SU-DHL-6 (cell line): ENCODE measurements at regions not wholly inside any gene's neighbourhood (a gene's known extent, or its start where the extent isn't known, plus 50 kb on each side); places are given as distances from the start of the nearest gene placed in this dataset.

Source experiments
- EZH2phosphoT487 ChIP-seq: fragments of 200-600 bp; sonication (generic), shearing (Covaris generic); conservative IDR thresholded peaks from 2 replicates; pipeline ENCODE4 v1.6.1; 2018; ENCODE audit warnings: mild to moderate bottlenecking, antibody characterized with exemption, low read length, moderate library complexity, mixed read lengths
- TF ChIP-seq, protein P1 (sequence below): fragments of 200-600 bp; sonication (generic); IDR thresholded peaks from one replicate; pipeline ENCODE4 v1.5.1; 2017; ENCODE audit warnings: antibody characterized with exemption, mild to moderate bottlenecking, low read length, moderate library complexity; ENCODE audit not compliant: insufficient read depth, poor library complexity, severe bottlenecking

DNA sequence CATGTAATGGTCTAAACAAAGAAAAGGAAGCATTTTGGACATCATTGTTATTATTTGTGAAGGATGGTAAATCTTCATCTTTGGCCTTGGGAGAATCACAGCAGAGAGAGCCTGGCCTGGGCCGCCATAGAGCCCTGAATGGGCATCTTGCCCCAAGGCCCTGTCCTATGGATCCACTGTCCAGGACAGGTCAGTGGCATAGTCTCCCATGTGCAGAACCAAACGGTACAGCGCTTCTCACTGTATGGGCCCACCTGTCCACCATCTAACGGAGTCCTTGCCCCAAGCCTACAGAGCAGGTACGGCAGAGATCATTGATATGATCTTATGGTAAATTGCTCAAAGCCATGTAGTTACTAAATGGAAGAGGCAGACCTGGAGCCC is 185.7 kb downstream of the FOXD2 start:
- TF ChIP-seq, protein P1, sequence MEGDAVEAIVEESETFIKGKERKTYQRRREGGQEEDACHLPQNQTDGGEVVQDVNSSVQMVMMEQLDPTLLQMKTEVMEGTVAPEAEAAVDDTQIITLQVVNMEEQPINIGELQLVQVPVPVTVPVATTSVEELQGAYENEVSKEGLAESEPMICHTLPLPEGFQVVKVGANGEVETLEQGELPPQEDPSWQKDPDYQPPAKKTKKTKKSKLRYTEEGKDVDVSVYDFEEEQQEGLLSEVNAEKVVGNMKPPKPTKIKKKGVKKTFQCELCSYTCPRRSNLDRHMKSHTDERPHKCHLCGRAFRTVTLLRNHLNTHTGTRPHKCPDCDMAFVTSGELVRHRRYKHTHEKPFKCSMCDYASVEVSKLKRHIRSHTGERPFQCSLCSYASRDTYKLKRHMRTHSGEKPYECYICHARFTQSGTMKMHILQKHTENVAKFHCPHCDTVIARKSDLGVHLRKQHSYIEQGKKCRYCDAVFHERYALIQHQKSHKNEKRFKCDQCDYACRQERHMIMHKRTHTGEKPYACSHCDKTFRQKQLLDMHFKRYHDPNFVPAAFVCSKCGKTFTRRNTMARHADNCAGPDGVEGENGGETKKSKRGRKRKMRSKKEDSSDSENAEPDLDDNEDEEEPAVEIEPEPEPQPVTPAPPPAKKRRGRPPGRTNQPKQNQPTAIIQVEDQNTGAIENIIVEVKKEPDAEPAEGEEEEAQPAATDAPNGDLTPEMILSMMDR = no peak
- TF ChIP-seq EZH2phosphoT487 = no peak
